Spleen (tissue), 7 donors: ENCODE measurements at regions not wholly inside any gene's neighbourhood (a gene's known extent, or its start where the extent isn't known, plus 50 kb on each side); places are given as distances from the start of the nearest gene placed in this dataset.

ENCODE experiments used
- CTCF ChIP-seq, 11 experiments: fragments of 200-600 bp in 7 of 11; fragments of 450-650 bp in 4 of 11; sonication (generic) in 4 of 11; IDR thresholded peaks in 8 of 11; conservative IDR thresholded peaks in 3 of 11; 1 replicate in 7 of 11; 2 replicates in 4 of 11; pipeline versions ENCODE4 v1.4.0 to v1.8.0; 2016 to 2021; ENCODE audit warnings: antibody characterized with exemption in 11 of 11, inconsistent platforms in 4 of 11, mild to moderate bottlenecking in 1 of 11
- POLR2A ChIP-seq, 3 donors: fragments of 450-650 bp; IDR thresholded peaks; one replicate each; pipeline ENCODE4 v1.5.1; 2017; ENCODE audit warnings: antibody characterized with exemption in 3 of 3, mild to moderate bottlenecking in 1 of 3
- donor health status: DM: no; HTN: no; CAD: no; lungs with moderate emphysema.
- donor health status: DM: no; HTN: no; CAD: no.
- donor health status: DM: no; HTN: no; CAD: no.

- TF ChIP-seq CTCF (IDR thresholded peaks at IDR 0.05 in 8 of 11, conservative IDR thresholded peaks at IDR 0.05 in 3 of 11) (no peak), POLR2A (IDR thresholded peaks at IDR 0.05) (no peak)
These were observed 1752.6 kb upstream of the C9orf72 start for GRCh38 chr9:29325894-29326293.
